Lung microvascular endothelial cell (primary cell): ENCODE measurements at regions not wholly inside any gene's neighbourhood (a gene's known extent, or its start where the extent isn't known, plus 50 kb on each side); places are given as distances from the start of the nearest gene placed in this dataset.
"Not testable (repeated sequence)": the region's sequence is repeated elsewhere in the genome, so short reads cannot be mapped to it uniquely, and the experiment has no call there.

Experiments
- DNase-seq, 2 donors: peaks; one replicate each; pipeline versions ENCODE4 v3.0.0 to v3.0.0-alpha.2; 2010; ENCODE audit warnings: low read depth in 2 of 2

GRCh38 chr7:155954550-155955366, 142.5 kb upstream of the SHH start:
- DNase-seq: no peak

- DNase-seq: no peak
Observed at GRCh38 chr7:155953781-155954549, 141.7 kb upstream of the SHH start.

- no peak for DNase-seq
Observed at GRCh38 chr7:155953501-155953778, 141.2 kb upstream of the SHH start.

DNA sequence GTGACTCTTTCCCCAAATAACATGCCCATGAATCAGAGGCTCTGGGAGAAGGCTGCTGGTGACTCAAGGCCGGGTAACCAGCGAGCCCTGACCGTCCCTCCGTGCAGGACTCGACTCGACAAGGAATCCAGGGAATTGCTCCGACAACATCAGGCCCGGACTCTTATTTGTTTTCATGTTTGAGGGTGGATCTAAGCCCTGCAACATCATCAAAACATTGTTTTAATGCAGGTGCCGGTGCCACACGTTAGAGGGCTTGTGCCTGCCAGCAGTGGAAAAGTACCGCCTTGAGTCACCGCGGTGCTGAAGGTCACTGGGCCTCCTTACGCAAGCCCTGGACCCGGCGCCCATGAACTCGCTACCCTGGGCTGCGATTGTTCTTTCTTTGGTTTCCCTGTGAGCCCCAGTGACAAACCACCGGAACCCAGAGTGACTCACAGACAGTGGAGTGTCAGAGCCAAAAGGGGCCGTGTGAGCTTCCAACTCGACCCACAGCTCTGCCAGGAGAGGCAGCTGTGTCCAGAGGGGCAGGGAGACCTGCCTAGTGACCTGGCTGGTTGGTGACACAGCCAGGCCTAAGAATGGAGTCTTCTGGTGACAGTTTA, 139.4 kb upstream of the SHH start:
- DNase-seq: peak; percentile 71 to 89

- peak; percentile 11 to 14 for DNase-seq
Observed at GRCh38 chr7:155950898-155951553, 138.8 kb upstream of the SHH start.

DNA sequence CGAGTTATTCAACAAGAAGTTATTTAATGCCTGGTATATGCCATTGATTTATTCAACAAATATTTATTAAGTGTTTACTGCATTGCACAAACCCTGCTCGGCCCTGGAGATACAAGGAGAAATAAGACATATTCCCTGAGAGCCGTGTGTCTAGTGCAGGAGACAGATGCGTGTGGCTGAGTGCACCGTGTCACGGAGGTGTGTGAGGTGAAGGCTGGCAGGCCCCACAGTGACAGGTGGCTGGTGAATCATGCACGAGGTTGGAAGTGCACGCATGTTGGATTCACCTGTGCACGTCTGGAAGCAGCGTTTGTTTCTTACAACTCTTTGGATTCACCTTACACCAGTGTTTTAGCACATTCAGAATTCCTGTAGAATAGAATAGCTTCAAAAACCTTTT, 136.6 kb upstream of the SHH start:
- no peak for DNase-seq

DNA sequence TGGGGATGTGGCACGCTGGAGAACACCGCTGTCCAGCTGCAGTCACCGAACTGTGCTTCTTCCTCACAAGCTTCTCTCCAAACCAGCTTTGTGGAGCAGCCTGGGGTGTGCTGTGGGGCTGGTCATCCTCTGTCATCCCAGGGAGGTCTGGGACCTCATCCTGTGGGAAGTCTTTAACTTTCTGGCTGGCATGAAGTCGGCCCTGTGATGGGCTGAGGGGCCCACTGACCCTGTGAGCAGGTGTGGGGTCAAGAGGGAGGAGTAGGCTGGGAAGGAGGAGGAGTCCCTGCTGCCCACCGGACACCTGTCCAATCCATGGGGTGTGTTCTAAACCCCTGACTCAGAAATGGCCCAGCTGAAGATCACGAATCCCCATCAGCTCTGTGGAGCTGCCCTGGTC, 136.2 kb upstream of the SHH start:
- DNase-seq: no peak

GRCh38 chr7:155947051-155947450, 134.8 kb upstream of the SHH start:
- DNase-seq: peak in 1 of 2 donors; percentile 21

DNA sequence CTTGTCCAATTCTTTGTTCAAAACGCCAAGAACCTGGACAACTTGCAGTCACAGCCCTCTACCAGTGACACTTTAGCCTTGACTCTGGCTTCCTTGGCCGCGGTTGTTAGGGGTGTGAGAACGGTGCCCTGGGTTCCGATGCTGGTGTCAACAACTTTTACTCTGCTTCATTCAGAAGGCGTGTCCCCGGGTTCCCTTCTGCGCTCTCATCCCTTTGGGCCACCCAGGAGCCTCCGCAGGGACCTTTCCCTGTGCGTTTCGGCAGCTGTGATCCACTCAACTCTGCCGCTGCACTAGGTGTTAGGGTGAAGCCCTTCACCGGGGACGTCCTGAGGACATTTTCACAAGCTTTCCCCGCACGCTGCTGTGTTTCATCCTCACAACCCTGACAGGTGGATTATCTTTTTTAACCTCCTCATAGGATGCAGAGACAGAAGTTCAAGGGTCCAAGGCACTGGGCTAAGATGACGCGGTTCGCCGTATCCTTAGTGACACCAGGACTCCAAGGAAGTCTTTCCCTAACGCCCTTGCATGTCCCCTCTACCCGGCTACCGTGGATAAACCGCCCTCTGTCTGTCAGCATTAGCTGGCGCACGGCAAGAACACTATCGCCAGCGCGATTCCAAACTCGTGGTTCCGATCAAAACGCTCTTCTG, 133.5 kb upstream of the SHH start:
- DNase-seq: no peak

- DNase-seq: no peak
Observed at GRCh38 chr7:155944901-155945300, 132.6 kb upstream of the SHH start.

GRCh38 chr7:155943251-155943899, 131.1 kb upstream of the SHH start:
- DNase-seq: peak in 1 of 2 donors; percentile 20

DNA sequence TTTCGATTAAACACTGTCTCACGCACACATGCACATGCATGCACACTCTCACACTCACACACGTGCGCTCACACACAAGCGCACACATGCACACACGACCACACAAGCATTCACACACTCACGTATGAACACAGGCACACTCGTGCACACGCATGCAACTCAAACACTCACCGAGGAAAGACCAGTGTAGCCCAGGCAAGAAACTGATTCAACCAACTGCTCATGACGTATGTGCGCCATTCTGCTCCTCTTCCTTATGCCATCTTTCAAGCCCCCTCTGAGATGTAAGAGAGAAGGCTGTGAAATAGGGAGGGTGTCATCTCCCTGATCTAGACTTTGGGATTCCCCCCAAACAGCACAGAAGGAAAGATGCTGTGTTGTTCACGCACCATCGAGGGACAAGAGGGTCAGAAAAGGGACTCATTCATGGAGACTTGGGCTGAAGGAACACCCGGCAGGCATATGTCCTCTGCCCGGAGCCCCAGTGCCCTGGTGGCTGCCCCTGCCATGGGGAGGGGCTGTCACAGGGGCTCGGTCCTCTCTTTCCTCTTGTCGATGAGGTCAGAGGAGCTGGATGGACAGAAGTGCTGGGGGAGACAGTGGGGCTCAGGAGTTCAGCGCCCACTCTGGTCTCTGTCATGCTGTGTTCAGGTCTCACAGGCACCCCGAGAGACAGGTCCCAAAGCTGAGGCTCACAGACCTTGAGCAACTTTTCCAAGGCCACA, 130.1 kb upstream of the SHH start:
- DNase-seq: no peak

GRCh38 chr7:155941688-155942087, 129.4 kb upstream of the SHH start:
- no peak for DNase-seq

- no peak for DNase-seq
Observed at GRCh38 chr7:155939350-155939749, 127.1 kb upstream of the SHH start.

DNA sequence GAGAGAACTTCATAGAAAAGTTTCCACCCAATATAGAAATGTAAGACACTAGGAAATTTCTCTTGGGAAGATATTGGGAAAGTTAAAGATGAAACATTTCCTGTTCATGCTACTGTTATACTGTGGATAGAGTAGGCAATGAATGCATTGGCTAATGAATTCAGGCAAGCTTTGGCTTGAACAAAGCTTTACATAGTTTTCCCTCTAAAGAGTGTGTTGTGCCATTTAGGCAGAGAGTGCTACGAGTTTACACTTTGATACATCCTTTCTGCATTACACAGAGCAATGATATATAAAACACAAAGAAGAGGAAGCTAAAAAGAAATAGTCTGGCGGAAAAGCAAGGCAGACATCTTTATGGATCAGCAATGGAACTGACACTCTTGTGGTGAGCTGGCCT, 125.9 kb upstream of the SHH start:
- no peak for DNase-seq

DNA sequence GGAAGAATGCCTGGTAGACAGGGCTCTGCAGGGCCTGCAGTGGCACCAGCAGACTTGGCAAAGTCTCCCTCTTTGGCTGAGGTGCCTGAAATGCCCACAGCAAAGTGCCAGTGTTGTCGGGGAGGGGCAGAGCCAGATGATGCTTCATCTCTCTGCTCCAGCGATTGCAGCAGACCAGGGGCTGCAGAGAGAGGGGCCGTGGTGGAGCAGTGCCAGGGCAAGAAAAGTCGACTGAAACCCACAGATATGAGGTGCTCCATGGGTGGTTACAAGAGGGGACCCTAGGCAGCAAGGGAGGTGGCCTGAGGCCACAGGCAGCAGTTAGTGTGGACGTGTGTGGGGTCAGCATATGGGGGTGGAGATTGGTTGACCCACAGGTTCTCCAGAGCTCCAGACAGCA, 123.5 kb upstream of the SHH start:
- DNase-seq: no peak

DNA sequence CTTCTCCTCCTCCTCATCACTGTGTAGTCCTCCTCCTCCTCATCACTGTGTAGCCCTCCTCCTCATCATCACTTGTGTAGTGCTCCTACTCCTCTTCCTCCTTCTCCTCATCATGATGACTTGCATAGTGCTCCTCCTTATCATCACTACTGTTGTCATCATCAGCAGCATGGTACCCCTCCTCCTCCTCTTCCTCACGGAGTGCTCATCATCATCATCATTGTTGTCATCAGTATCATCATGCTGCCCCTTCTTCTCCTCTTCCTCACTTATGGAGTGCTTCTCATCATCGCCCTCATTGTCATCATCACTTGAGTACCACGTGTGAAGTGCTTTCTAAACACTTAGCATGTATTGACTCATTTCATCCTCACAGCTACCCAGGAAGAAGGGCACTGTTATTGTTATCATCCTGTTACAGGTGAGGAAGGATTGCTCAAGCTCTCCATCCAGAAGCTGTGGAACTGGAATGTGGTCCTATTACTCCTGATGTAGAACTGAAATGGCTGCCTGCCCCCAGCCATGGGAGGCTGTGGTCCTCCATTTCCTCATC, 122.8 kb upstream of the SHH start:
- no peak for DNase-seq

GRCh38 chr7:155932324-155932723, 120.1 kb upstream of the SHH start:
- DNase-seq: not testable (repeated sequence)

- DNase-seq: no peak
Observed at GRCh38 chr7:155931396-155932085, 119.3 kb upstream of the SHH start.

DNA sequence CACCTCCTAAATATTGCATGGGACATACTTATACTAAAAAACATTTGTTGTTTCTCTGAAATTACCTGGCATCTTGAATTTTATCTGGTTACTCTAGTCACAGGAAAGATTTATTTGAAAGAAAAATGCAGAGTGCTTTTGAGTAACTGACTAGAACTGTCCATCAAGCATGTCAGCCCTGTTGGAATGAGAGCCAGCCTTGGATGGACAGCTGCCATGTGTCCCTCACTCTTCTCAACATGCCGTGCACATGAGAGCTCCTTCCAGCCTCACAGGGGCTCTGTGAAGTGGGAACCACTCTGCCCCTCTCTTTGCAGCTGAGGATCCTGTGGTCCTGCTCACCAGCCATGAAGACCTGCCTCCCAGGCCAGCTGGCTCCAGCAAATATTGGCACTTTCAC, 118.3 kb upstream of the SHH start:
- DNase-seq: no peak
